ENCODE measurements at regions not wholly inside any gene's neighbourhood (a gene's known extent, or its start where the extent isn't known, plus 50 kb on each side); places are given as distances from the start of the nearest gene placed in this dataset.

GRCh38 chr1:34518146-34518699 is 236.6 kb upstream of the GJB5 start:
- TF ChIP-seq, protein P1, sequence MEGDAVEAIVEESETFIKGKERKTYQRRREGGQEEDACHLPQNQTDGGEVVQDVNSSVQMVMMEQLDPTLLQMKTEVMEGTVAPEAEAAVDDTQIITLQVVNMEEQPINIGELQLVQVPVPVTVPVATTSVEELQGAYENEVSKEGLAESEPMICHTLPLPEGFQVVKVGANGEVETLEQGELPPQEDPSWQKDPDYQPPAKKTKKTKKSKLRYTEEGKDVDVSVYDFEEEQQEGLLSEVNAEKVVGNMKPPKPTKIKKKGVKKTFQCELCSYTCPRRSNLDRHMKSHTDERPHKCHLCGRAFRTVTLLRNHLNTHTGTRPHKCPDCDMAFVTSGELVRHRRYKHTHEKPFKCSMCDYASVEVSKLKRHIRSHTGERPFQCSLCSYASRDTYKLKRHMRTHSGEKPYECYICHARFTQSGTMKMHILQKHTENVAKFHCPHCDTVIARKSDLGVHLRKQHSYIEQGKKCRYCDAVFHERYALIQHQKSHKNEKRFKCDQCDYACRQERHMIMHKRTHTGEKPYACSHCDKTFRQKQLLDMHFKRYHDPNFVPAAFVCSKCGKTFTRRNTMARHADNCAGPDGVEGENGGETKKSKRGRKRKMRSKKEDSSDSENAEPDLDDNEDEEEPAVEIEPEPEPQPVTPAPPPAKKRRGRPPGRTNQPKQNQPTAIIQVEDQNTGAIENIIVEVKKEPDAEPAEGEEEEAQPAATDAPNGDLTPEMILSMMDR (conservative IDR thresholded peaks at IDR 0.05; ENCODE audit: low read depth, low read length), result no peak
- DNase-seq (ENCODE audit: low read depth), result no peak

GRCh38 chr1:34520111-34520510 is 234.7 kb upstream of the GJB5 start:
- DNase-seq (ENCODE audit: low read depth), result no peak
- H3K4me3 ChIP-seq (ENCODE audit: low read depth, low read length), result no peak overlapping the region
- TF ChIP-seq, protein P1 (conservative IDR thresholded peaks at IDR 0.05; ENCODE audit: low read depth, low read length), result no peak

More at GRCh38 chr1:34518146-34518699, 236.6 kb upstream of the GJB5 start:
- H3K4me3 ChIP-seq (ENCODE audit: low read depth, low read length), result no peak overlapping the region

GRCh38 chr1:34524783-34525182 is 230.1 kb upstream of the GJB5 start:
- no peak overlapping the region for H3K4me3 ChIP-seq (ENCODE audit: low read depth, low read length)
- no peak for DNase-seq (ENCODE audit: low read depth)
- TF ChIP-seq, protein P1 (conservative IDR thresholded peaks at IDR 0.05; ENCODE audit: low read depth, low read length), result no peak

DNA sequence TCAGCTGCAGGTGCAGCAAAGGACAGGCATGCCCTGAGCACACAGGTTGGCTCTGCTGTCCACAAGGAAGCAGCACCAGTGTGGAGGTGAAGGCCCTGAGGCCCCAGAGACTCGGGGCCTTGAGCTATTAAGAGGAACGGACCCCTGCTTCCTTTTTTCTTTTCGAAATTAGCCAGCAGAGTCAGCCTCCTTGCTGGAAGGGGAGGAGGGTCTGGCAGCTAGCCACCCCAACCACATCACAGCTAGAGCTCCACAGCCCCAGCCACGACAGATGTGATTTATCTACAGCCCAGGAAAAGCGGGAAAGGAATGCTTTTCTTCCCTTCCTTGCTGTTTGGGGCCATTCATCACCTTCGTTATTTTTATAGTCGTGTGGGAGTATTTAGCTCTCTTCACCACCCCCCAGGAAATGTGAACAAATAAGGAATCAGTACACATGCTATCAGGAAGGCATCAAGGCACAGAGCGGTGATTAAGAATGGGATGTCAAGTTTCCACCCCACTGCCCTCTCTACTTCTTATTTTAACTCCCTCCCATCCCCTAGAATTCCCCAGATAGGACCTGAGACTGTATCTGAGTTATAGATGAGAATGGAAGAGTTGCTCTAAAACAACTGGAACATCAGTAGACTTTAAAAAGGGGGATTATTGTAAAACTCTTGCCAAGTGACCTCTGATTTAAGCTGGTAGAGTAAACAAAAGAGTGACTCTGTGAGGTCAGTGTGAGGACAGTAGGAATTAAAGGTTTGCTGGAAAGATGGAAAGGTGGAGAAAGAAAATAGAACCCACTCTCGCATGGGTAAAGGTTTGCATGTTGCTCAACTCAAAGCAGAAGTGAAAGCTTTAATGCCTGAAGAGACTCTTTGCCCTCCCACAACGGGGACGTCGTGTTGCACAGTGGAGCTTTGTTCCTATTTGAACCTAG is 224.7 kb upstream of the GJB5 start:
- H3K4me3 ChIP-seq (ENCODE audit: low read depth, low read length), result no peak overlapping the region
- no peak for DNase-seq (ENCODE audit: low read depth)
- TF ChIP-seq, protein P1 (conservative IDR thresholded peaks at IDR 0.05; ENCODE audit: low read depth, low read length), result no peak

DNA sequence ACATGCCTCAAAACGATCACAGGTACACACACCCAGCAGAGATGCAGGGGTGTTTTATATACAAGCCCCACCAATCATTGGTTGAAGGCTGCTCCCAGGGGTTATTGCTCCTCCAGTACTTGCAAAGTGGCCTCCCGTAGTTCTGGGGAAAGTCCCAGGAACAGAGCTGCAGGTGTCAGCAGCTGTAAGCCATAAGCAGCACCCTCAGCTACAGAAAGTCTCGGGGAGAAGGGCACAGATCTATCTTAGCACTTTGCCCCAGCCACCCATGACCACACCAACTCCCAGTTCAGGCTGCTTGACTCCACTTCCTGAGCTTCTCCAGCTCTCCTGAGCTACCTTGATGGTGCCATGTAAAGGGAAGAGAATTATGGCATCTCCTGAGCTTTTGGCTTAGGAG is 222.7 kb upstream of the GJB5 start:
- TF ChIP-seq, protein P1 (conservative IDR thresholded peaks at IDR 0.05; ENCODE audit: low read depth, low read length), result no peak
- DNase-seq (ENCODE audit: low read depth), result no peak
- H3K4me3 ChIP-seq (ENCODE audit: low read depth, low read length), result no peak overlapping the region

DNA sequence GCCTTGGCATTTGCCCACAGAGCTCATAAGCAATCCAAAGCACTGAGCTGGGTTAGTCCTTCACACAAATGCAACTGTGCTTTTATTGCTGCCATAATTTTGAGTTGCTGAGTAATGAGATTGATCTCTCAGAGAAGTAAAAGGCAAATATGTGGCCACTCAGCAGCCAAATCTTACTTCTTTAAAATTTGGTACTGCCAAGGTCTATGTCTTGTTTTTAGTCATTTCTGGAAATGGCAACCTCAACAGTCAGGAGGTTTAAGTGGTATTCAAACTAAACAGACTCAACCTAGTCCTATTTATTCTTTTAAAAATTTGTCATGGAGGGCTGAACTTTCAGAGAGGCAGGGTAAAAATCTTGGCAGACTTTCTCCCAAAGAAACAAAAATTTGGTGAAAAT is 216.4 kb upstream of the GJB5 start:
- TF ChIP-seq, protein P1 (conservative IDR thresholded peaks at IDR 0.05; ENCODE audit: low read depth, low read length), result no peak
- no peak overlapping the region for H3K4me3 ChIP-seq (ENCODE audit: low read depth, low read length)
- no peak for DNase-seq (ENCODE audit: low read depth)
